ENCODE measurements at regions not wholly inside any gene's neighbourhood (a gene's known extent, or its start where the extent isn't known, plus 50 kb on each side); places are given as distances from the start of the nearest gene placed in this dataset.
A peak's percentile ranks its signal among the peaks of the same experiment; 100 is the strongest.

DNA sequence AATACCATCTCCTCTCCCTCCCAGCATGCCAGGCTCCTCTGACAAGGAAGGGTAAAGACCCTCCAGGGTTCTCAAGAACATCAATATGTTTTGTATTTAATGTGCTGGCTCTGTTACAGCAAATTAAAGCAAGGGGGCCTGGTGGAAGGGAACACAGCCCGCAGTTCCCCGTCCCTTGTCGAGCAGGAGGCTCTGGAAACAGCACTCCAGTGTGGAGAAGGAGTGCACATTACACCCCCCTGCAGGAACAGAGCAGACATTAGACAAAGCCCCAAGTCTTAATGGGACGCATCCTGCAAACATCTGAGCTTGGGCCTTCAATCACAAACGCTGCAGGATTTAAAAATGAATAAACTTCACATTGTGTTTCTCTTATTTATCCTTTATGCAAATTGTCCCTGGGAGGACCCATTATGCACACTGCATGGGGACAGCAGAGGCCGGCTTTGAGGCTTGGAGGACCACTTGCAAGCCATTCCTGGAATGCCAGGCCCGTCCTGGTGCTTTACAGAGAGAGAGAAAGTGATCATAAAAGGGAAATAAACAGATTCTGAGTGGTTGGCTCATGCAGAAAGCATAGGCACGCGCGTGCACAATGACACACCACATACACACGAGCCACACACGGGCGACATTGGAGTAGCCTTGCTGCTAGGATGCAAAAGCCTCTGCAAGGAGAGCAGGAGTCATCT lies 328.7 kb downstream of the SMAD2 start:
- no peak for DNase-seq (ENCODE audit: low read depth in 3 of 3)

DNA sequence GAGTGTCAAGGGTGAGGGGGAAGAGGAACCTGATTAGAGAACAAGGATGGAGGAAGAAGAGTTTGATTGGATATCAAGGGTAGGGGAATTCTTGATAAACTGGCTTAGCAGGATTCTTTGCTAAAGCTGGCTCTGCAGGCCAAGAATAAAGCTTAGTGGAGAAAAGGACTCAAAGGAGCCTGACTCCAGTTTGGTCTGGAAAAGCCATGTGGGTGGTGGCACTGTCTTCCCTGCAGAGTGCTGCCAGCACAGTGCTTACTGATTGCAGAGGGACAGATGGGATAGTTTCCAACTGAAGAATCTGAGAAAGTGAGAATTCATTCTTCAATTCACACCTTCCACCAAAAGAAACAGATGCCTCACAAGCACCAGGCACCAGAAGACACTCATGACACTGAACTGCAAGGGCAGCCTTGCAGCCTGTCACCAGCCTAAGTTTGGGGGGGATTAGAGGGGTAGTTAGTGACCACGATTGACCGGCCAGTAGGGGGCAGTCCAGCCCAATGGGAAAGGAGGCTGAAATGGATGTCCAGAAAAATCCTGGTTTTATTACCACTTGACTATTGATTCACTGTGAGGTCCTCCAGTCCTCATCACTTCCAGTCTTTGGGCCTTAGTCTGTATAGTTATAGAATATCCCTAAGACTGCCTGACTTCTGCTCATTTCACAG lies 334.5 kb downstream of the SMAD2 start:
- peak in 1 of 3 experiments; percentile 9 for DNase-seq (ENCODE audit: low read depth in 3 of 3)

DNA sequence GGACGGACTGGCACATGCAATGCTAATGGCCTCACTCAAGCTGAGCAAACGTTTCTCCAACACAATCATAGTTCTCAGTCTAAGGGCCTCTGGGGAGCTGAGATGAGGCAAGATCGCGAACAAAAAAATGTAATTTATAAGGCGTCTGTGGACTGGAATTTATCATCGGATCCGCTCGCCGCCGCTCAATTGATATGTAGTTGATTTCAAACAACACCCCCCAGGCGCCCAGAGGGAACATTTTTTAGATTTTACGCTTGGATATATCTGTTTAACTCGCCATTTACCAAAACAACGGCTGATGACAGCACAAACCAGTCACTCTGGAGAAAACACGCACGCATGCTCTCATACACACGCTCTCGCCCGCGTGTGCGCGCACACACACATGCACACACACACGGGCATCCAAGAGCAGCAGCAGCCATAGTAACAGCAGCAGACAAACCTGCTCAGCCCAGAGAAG lies 335.8 kb downstream of the SMAD2 start:
- no peak for DNase-seq (ENCODE audit: low read depth in 3 of 3)

GRCh38 chr18:47593744-47594472 lies 336.6 kb downstream of the SMAD2 start:
- DNase-seq (ENCODE audit: low read depth in 3 of 3), result no peak

- no peak for DNase-seq (ENCODE audit: low read depth in 3 of 3)
Measured at GRCh38 chr18:47591429-47591828, 339.0 kb downstream of the SMAD2 start.

- DNase-seq (ENCODE audit: low read depth in 3 of 3), result no peak
Measured at GRCh38 chr18:47587587-47587986, 336.1 kb upstream of the SKOR2 start.

- DNase-seq (ENCODE audit: low read depth in 3 of 3), result no peak
Measured at GRCh38 chr18:47586418-47587070, 335.1 kb upstream of the SKOR2 start.

- no peak for DNase-seq (ENCODE audit: low read depth in 3 of 3)
Measured at GRCh38 chr18:47585914-47586313, 334.5 kb upstream of the SKOR2 start.

- DNase-seq (ENCODE audit: low read depth in 3 of 3), result no peak
Measured at GRCh38 chr18:47585136-47585535, 333.7 kb upstream of the SKOR2 start.

GRCh38 chr18:47582093-47582492 lies 330.6 kb upstream of the SKOR2 start:
- DNase-seq (ENCODE audit: low read depth in 3 of 3), result no peak

GRCh38 chr18:47577520-47577919 lies 326.1 kb upstream of the SKOR2 start:
- no peak for DNase-seq (ENCODE audit: low read depth in 3 of 3)

DNA sequence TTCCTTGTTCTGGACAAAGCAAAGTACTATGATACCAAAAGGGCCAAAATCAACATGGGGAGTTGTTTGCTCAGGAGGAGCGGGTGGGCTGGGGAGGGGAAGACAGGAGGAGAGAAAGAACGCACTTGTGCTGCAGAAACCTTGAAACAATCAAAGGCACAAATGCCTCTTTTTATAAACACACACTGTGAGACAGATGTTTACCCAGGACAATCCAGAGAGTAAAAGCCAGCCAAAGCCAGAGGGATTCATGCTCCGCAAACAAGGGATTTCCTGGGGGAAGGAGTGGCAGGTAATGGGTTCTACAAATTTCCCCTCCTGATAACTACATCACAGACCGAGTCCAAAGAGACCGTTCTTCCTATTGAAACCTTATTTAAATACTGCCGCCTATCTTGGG lies 323.5 kb upstream of the SKOR2 start:
- no peak for DNase-seq (ENCODE audit: low read depth in 3 of 3)

- no peak for DNase-seq (ENCODE audit: low read depth in 3 of 3)
Measured at GRCh38 chr18:47571957-47572356, 320.5 kb upstream of the SKOR2 start.

- DNase-seq (ENCODE audit: low read depth in 3 of 3), result no peak
Measured at GRCh38 chr18:47566809-47567208, 315.3 kb upstream of the SKOR2 start.

GRCh38 chr18:47560723-47561715 lies 309.6 kb upstream of the SKOR2 start:
- no peak for DNase-seq (ENCODE audit: low read depth in 3 of 3)

- DNase-seq (ENCODE audit: low read depth in 3 of 3), result no peak
Measured at GRCh38 chr18:47558110-47558750, 306.8 kb upstream of the SKOR2 start.

- DNase-seq (ENCODE audit: low read depth in 3 of 3), result no peak
Measured at GRCh38 chr18:47557160-47557559, 305.7 kb upstream of the SKOR2 start.

DNA sequence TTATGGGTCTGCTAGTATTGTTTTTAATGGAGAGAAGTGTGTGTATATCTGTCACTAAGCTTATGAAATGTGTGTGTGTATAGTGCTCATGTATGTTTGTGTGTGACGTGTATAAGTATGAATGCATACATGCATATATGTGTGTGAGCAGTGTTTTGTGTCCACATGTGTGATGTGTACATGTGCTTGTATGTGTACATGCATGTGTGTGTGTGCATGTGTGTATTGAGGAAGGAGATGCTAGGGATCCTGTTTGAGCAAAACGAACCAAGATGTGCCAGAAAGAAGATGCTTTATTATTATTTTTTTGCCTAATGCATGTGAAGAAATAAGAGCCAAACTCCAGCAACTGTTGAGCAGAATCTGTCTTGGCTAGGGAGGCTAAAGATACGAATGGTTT lies 301.3 kb upstream of the SKOR2 start:
- DNase-seq (ENCODE audit: low read depth in 3 of 3), result no peak

DNA sequence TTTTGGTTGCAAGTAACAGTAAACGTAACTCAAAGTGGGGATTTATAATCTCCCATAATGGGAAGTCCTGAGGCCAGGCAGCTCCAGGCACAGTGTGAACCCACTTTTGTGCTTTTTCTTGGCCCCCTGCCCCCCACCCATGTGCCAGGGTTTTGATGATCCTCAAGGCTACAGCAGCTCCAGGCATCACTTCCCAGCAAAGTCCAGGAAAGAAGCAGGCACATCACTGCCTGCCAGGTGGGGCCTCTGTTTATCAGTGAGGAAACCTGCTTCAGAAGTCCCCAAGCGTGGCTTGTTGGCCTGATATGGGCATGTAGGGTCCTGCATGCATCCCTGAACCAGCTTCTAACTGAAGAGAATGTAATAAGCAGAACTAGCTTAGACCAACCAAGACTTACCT lies 299.2 kb upstream of the SKOR2 start:
- no peak for DNase-seq (ENCODE audit: low read depth in 3 of 3)

GRCh38 chr18:47549021-47549540 lies 297.6 kb upstream of the SKOR2 start:
- DNase-seq (ENCODE audit: low read depth in 3 of 3), result no peak

Measured in stimulated activated CD4-positive, alpha-beta T cell treated with anti-CD3 and anti-CD28 coated beads, TNF-alpha, amount 100 ng/mL, for 24 hours (primary cell).